ENCODE measurements at regions not wholly inside any gene's neighbourhood (a gene's known extent, or its start where the extent isn't known, plus 50 kb on each side); places are given as distances from the start of the nearest gene placed in this dataset.

DNA sequence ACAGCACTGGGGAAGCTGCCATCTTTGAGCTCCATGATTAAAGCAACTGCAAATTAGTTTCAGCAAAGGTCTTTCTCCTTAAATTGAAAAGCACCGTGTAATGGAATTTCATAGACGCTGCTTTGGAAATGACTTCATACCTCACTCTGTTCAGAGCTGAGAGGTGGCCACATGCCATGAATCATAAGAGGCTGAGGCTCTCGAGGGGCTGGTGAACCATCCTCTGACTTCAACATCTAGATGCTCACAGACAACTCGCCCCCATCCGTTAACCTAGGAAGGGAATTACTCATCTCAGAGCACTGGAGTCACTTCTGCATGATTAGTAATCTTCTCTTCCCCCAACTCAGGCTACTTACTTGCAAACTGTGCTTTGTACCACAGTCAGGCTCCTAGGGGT, 122.3 kb downstream of the RCN1 start:
- Histone ChIP-seq H3K36me3 (ENCODE audit: insufficient read depth, low read length) (no peaks in the 10 kb centered on the region), H3K27ac (ENCODE audit: low read length) (no peak overlapping the region), H3K9me2 (replicated peaks; ENCODE audit: insufficient read depth, low read length) (no peaks in the 10 kb centered on the region), H3K4me2 (ENCODE audit: low read depth, low read length, poor library complexity, severe bottlenecking) (no peak overlapping the region), H3K9ac (ENCODE audit: low read length) (no peak overlapping the region), H3K4me3 (ENCODE audit: low read length) (no peak overlapping the region), H4K20me1 (ENCODE audit: insufficient read depth, low read depth, low read length) (no peaks in the 10 kb centered on the region), H3K9me3 (ENCODE audit: low read length) (no peaks in the 10 kb centered on the region), H3K4me1 (ENCODE audit: low read length) (no peaks in the 10 kb centered on the region), H3K79me2 (ENCODE audit: low read length) (no peaks in the 10 kb centered on the region), H2AFZ (ENCODE audit: low read length) (no peak overlapping the region), H3K27me3 (ENCODE audit: low read length) (no peaks in the 10 kb centered on the region)
- DNase-seq, result no peak

DNA sequence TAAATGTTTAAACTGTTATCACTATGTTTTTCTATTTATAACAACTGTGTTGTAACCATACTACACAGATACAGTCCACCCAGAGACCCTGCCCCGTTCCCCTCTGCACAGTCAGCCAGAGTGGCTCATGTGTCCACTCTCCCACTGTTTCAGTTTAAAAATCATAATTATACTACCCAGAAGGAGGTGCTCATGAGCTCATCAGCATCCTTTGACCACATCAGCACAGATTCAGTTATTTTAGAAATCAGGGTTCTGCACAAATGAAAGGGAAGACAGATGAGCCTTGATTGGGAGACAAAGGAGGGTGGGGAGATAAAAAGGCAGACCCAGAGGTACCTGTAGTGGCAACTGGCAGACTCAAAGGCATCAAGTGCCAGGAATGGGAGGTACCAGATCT, 124.3 kb downstream of the RCN1 start:
- Histone ChIP-seq H3K4me2 (ENCODE audit: low read depth, low read length, poor library complexity, severe bottlenecking) (no peak overlapping the region), H3K9ac (ENCODE audit: low read length) (no peak overlapping the region), H3K4me1 (ENCODE audit: low read length) (no peaks in the 10 kb centered on the region), H3K27me3 (ENCODE audit: low read length) (no peaks in the 10 kb centered on the region), H3K9me3 (ENCODE audit: low read length) (no peaks in the 10 kb centered on the region), H3K4me3 (ENCODE audit: low read length) (no peak overlapping the region), H4K20me1 (ENCODE audit: insufficient read depth, low read depth, low read length) (no peaks in the 10 kb centered on the region), H3K9me2 (replicated peaks; ENCODE audit: insufficient read depth, low read length) (no peaks in the 10 kb centered on the region), H2AFZ (ENCODE audit: low read length) (no peak overlapping the region), H3K27ac (ENCODE audit: low read length) (no peak overlapping the region), H3K36me3 (ENCODE audit: insufficient read depth, low read length) (no peaks in the 10 kb centered on the region), H3K79me2 (ENCODE audit: low read length) (no peaks in the 10 kb centered on the region)
- no peak for DNase-seq

DNA sequence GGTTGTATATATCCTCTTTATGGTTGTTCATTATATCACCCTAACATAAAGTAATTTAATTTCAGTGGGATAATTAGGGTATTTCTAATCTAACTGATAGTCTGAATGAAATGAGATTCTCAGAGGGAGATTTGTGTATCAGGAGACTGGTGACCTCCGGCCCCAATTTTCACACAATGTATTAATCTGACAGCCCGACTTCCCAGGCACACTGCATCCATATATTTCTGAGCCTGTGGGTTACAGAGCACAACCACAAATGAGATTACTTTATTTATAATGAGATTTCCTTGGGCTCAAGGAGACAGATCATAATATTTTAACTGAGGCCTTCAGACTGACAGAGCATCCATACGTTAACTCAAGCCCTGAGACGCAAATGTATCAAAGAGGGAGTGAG, 125.9 kb downstream of the RCN1 start:
- Histone ChIP-seq H4K20me1 (ENCODE audit: insufficient read depth, low read depth, low read length) (no peaks in the 10 kb centered on the region), H3K36me3 (ENCODE audit: insufficient read depth, low read length) (no peaks in the 10 kb centered on the region), H3K27ac (ENCODE audit: low read length) (no peak overlapping the region), H3K27me3 (ENCODE audit: low read length) (no peaks in the 10 kb centered on the region), H2AFZ (ENCODE audit: low read length) (no peak overlapping the region), H3K4me1 (ENCODE audit: low read length) (peaks cover 5% of the 10 kb centered on the region), H3K9me3 (ENCODE audit: low read length) (no peaks in the 10 kb centered on the region), H3K9me2 (replicated peaks; ENCODE audit: insufficient read depth, low read length) (no peaks in the 10 kb centered on the region), H3K4me2 (ENCODE audit: low read depth, low read length, poor library complexity, severe bottlenecking) (no peak overlapping the region), H3K9ac (ENCODE audit: low read length) (no peak overlapping the region), H3K79me2 (ENCODE audit: low read length) (no peaks in the 10 kb centered on the region), H3K4me3 (ENCODE audit: low read length) (no peak overlapping the region)
- DNase-seq, result no peak

DNA sequence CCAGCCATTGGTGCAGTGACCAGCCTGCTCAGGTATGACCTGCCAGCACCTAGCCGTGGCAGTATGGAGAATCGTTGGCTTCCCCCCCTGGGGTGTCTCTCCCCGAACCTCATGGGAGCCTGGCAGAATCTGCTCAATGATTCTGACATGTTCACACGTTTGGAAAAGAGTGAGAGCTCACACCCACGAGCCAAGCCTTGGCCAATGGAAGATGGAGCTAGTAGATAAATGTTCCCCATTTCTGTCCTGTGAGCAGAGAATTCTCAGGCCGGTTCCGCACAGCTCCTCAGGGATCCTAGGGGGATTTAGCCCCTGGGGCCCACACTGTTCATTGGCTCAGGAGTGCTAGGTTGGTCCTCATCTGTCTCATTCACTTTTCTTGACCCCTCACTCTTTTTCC, 128.4 kb downstream of the RCN1 start:
- Histone ChIP-seq H3K9me2 (replicated peaks; ENCODE audit: insufficient read depth, low read length) (no peaks in the 10 kb centered on the region), H3K36me3 (ENCODE audit: insufficient read depth, low read length) (no peaks in the 10 kb centered on the region), H3K27me3 (ENCODE audit: low read length) (no peaks in the 10 kb centered on the region), H3K4me3 (ENCODE audit: low read length) (no peak overlapping the region), H3K9me3 (ENCODE audit: low read length) (no peaks in the 10 kb centered on the region), H2AFZ (ENCODE audit: low read length) (no peak overlapping the region), H3K79me2 (ENCODE audit: low read length) (no peaks in the 10 kb centered on the region), H3K27ac (ENCODE audit: low read length) (no peak overlapping the region), H3K4me2 (ENCODE audit: low read depth, low read length, poor library complexity, severe bottlenecking) (no peak overlapping the region), H3K9ac (ENCODE audit: low read length) (no peak overlapping the region), H4K20me1 (ENCODE audit: insufficient read depth, low read depth, low read length) (no peaks in the 10 kb centered on the region), H3K4me1 (ENCODE audit: low read length) (peaks cover 6% of the 10 kb centered on the region)
- DNase-seq, result no peak

DNA sequence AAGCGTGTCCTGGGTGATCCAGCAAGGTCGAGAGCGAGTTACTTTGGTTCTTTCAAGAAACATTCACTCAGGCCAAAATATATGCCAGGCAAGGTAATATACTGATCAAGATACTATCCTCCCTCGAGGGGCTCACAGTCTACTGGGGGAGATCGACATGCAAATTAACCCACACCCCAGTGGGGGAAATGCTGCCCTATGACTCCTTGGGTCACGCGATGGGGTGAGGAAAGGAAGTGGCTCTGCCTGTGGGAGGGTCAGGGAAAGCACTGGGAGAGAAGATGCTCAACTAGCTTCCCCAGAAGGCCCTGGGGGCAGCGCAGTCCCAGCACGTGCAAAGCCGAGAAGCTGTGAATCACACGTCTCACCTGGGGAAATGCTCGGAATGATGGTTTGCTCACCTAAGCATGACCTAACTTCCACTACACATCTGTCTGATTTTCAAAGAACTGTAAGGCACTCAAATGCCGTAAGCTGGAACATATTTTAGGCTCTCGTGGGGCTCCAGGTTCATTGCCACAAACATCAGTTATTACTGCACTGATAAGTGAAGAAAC, 130.7 kb downstream of the RCN1 start:
- Histone ChIP-seq H3K79me2 (ENCODE audit: low read length) (no peaks in the 10 kb centered on the region), H3K9ac (ENCODE audit: low read length) (no peak overlapping the region)
- no peak for DNase-seq

DNA sequence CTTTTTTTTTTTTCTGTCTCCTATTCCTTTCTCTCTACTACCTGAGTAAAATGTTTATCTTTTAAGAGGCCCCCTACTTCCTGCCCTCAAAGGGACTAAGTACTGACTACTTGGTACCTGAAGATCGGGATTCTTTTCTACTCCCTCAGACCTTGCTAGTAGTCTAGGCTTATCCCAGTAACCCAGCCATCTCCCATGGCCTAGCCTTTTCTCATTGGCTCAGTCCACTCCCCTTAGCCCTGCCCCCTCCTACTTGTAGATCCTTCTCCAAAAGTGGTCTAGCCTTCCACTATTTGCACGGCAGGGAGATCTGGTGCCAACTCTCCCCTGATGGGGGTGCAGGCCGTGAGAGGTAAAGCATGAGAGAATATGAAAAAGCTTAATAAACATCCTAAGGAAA, 133.7 kb downstream of the RCN1 start:
- peaks cover 6% of the 10 kb centered on the region for H3K4me1 ChIP-seq (ENCODE audit: low read length)
- H2AFZ ChIP-seq (ENCODE audit: low read length), result no peak overlapping the region
- H3K27me3 ChIP-seq (ENCODE audit: low read length), result no peaks in the 10 kb centered on the region
- H3K4me3 ChIP-seq (ENCODE audit: low read length), result no peak overlapping the region
- H3K4me2 ChIP-seq (ENCODE audit: low read depth, low read length, poor library complexity, severe bottlenecking), result no peak overlapping the region
- no peaks in the 10 kb centered on the region for H3K9me2 ChIP-seq (replicated peaks; ENCODE audit: insufficient read depth, low read length)
- H3K27ac ChIP-seq (ENCODE audit: low read length), result no peak overlapping the region
- no peaks in the 10 kb centered on the region for H4K20me1 ChIP-seq (ENCODE audit: insufficient read depth, low read depth, low read length)
- no peak overlapping the region for H3K9ac ChIP-seq (ENCODE audit: low read length)
- H3K36me3 ChIP-seq (ENCODE audit: insufficient read depth, low read length), result no peaks in the 10 kb centered on the region
- H3K79me2 ChIP-seq (ENCODE audit: low read length), result no peaks in the 10 kb centered on the region
- H3K9me3 ChIP-seq (ENCODE audit: low read length), result no peaks in the 10 kb centered on the region
- no peak for DNase-seq

More for the DNA sequence above, 130.7 kb downstream of the RCN1 start:
- H3K9me3 ChIP-seq (ENCODE audit: low read length), result no peaks in the 10 kb centered on the region
- H3K27me3 ChIP-seq (ENCODE audit: low read length), result no peaks in the 10 kb centered on the region
- H2AFZ ChIP-seq (ENCODE audit: low read length), result no peak overlapping the region
- no peaks in the 10 kb centered on the region for H3K36me3 ChIP-seq (ENCODE audit: insufficient read depth, low read length)
- no peaks in the 10 kb centered on the region for H3K9me2 ChIP-seq (replicated peaks; ENCODE audit: insufficient read depth, low read length)
- H3K27ac ChIP-seq (ENCODE audit: low read length), result no peak overlapping the region
- no peak overlapping the region for H3K4me3 ChIP-seq (ENCODE audit: low read length)
- H3K4me1 ChIP-seq (ENCODE audit: low read length), result peaks cover 6% of the 10 kb centered on the region
- H4K20me1 ChIP-seq (ENCODE audit: insufficient read depth, low read depth, low read length), result no peaks in the 10 kb centered on the region
- H3K4me2 ChIP-seq (ENCODE audit: low read depth, low read length, poor library complexity, severe bottlenecking), result no peak overlapping the region

DNA sequence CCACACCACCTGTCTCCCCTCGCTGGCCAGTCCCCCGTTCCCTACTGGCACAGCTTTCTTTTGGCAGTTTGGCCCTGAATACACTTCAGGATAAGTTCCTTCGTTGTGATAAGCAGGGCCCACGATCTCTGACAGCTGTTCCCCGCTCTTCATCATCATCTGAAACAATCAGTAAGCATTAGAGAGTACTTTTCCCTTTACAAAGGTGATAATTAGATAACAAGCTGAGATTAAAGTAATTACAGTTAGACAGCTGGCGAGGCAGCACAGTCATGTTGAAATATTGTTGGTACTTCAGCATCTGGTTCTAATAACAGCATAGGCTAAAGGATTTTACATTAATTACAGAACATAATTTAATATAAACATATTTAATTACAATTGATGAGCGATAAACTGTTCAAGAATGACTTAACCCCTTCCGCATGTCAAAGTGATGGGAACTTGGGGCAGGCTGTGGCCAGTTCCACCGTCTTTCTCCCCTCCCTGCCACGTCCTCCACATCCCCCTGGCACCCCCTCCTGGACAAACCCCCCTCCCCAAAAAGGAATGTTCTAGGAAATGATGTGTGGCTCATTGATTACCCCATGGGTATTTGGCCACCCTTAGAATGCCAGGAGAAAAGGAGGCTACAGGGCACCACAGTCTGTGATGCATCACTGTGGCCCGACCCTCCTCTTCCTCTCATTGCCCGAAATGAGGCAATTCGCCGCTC, 134.9 kb downstream of the RCN1 start:
- Histone ChIP-seq H3K9me2 (replicated peaks; ENCODE audit: insufficient read depth, low read length) (no peaks in the 10 kb centered on the region), H4K20me1 (ENCODE audit: insufficient read depth, low read depth, low read length) (no peaks in the 10 kb centered on the region), H3K4me1 (ENCODE audit: low read length) (peaks cover 6% of the 10 kb centered on the region), H3K9me3 (ENCODE audit: low read length) (no peaks in the 10 kb centered on the region), H3K27me3 (ENCODE audit: low read length) (no peaks in the 10 kb centered on the region), H3K79me2 (ENCODE audit: low read length) (no peaks in the 10 kb centered on the region), H3K36me3 (ENCODE audit: insufficient read depth, low read length) (no peaks in the 10 kb centered on the region), H2AFZ (ENCODE audit: low read length) (no peak overlapping the region), H3K27ac (ENCODE audit: low read length) (no peak overlapping the region), H3K4me3 (ENCODE audit: low read length) (no peak overlapping the region), H3K9ac (ENCODE audit: low read length) (no peak overlapping the region), H3K4me2 (ENCODE audit: low read depth, low read length, poor library complexity, severe bottlenecking) (no peak overlapping the region)
- DNase-seq, result no peak

DNA sequence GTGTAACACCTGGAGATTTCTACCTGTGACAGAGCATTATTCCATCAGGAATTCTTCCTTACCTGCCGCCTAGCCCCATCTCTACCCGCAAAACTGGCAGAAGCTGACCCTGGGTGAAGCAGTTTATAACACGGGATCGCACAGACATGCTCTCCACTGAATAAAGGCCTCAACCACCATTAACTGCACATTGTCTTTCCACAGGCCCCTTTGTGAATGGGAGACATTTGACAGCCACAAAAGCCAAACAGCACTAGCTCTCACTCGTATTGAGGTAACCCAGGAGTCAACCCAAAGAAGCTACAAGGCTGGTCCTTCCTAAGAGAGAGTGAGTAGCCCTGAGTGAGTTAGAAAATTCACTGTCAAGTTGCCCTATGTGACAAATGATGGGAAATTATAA, 135.6 kb downstream of the RCN1 start:
- no peaks in the 10 kb centered on the region for H4K20me1 ChIP-seq (ENCODE audit: insufficient read depth, low read depth, low read length)
- no peaks in the 10 kb centered on the region for H3K27me3 ChIP-seq (ENCODE audit: low read length)
- no peak overlapping the region for H3K27ac ChIP-seq (ENCODE audit: low read length)
- no peak for DNase-seq
- H3K79me2 ChIP-seq (ENCODE audit: low read length), result no peaks in the 10 kb centered on the region
- no peak overlapping the region for H2AFZ ChIP-seq (ENCODE audit: low read length)
- H3K9ac ChIP-seq (ENCODE audit: low read length), result no peak overlapping the region
- peak overlapping the region; percentile 19 for H3K4me2 ChIP-seq (ENCODE audit: low read depth, low read length, poor library complexity, severe bottlenecking)
- peaks cover 3% of the 10 kb centered on the region for H3K4me1 ChIP-seq (ENCODE audit: low read length)
- H3K36me3 ChIP-seq (ENCODE audit: insufficient read depth, low read length), result no peaks in the 10 kb centered on the region
- H3K9me3 ChIP-seq (ENCODE audit: low read length), result no peaks in the 10 kb centered on the region
- no peak overlapping the region for H3K4me3 ChIP-seq (ENCODE audit: low read length)
- no peaks in the 10 kb centered on the region for H3K9me2 ChIP-seq (replicated peaks; ENCODE audit: insufficient read depth, low read length)
